Kidney epithelial cell (primary cell): ENCODE measurements at regions not wholly inside any gene's neighbourhood (a gene's known extent, or its start where the extent isn't known, plus 50 kb on each side); places are given as distances from the start of the nearest gene placed in this dataset.

Source experiments
- DNase-seq: peaks from one replicate; pipeline ENCODE4 v3.0.0-alpha.2; 2010; ENCODE audit warnings: low read depth
- H3K27me3 ChIP-seq: 2 replicates; pipeline ENCODE4 v1.6.0; 2011; ENCODE audit warnings: low read length; ENCODE audit not compliant: control insufficient read depth, insufficient read depth
- H3K36me3 ChIP-seq: 2 replicates; pipeline ENCODE4 v1.5.1; 2011; ENCODE audit warnings: low read length; ENCODE audit not compliant: control insufficient read depth, insufficient read depth
- H3K4me3 ChIP-seq: 2 replicates; pipeline ENCODE4 v1.5.1; 2011; ENCODE audit warnings: low read depth, mild to moderate bottlenecking, control low read depth, low read length
- TF ChIP-seq, protein P1 (sequence below): IDR thresholded peaks from 2 replicates; pipeline ENCODE4 v1.5.1; 2011; ENCODE audit warnings: mild to moderate bottlenecking, moderate library complexity, low read length, control low read depth, inconsistent platforms; ENCODE audit not compliant: insufficient read depth, poor library complexity, severe bottlenecking

GRCh38 chr1:189851806-189852367 lies 625.8 kb downstream of the BRINP3 start:
- Histone ChIP-seq H3K36me3 (no peaks in the 10 kb centered on the region), H3K4me3 (no peak overlapping the region), H3K27me3 (no peaks in the 10 kb centered on the region)
- peak; percentile 54 for DNase-seq
- TF ChIP-seq, protein P1, sequence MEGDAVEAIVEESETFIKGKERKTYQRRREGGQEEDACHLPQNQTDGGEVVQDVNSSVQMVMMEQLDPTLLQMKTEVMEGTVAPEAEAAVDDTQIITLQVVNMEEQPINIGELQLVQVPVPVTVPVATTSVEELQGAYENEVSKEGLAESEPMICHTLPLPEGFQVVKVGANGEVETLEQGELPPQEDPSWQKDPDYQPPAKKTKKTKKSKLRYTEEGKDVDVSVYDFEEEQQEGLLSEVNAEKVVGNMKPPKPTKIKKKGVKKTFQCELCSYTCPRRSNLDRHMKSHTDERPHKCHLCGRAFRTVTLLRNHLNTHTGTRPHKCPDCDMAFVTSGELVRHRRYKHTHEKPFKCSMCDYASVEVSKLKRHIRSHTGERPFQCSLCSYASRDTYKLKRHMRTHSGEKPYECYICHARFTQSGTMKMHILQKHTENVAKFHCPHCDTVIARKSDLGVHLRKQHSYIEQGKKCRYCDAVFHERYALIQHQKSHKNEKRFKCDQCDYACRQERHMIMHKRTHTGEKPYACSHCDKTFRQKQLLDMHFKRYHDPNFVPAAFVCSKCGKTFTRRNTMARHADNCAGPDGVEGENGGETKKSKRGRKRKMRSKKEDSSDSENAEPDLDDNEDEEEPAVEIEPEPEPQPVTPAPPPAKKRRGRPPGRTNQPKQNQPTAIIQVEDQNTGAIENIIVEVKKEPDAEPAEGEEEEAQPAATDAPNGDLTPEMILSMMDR, result no peak

- no peak overlapping the region for H3K4me3 ChIP-seq
- DNase-seq, result no peak
- TF ChIP-seq, protein P1, result peak; percentile 59
- no peaks in the 10 kb centered on the region for H3K27me3 ChIP-seq
- H3K36me3 ChIP-seq, result no peaks in the 10 kb centered on the region
These were observed 618.2 kb downstream of the BRINP3 start for GRCh38 chr1:189859385-189859977.

- no peak for DNase-seq
- Histone ChIP-seq H3K4me3 (no peak overlapping the region), H3K36me3 (no peaks in the 10 kb centered on the region), H3K27me3 (no peaks in the 10 kb centered on the region)
- TF ChIP-seq, protein P1, result no peak
These were observed 611.1 kb downstream of the BRINP3 start for GRCh38 chr1:189866606-189867005.

DNA sequence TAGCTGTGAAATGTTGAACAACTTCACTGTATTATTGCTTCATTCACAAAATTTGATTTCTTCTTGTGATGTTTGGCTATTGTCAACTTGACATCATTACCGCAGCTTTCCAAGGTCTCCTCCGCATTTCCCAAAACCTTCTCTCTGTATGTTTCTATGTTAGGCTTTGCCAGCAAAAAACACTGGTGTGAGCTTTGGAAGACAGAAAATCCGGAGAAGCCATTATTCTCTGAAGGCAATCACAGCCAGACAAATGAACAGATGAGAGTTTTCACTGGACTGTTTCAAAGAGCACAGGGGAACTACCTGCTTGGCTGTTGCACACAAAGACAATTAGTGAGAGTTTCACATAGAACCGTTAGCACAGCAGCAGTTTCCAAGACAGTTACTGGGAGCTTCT lies 609.6 kb downstream of the BRINP3 start:
- Histone ChIP-seq H3K27me3 (no peaks in the 10 kb centered on the region), H3K4me3 (no peak overlapping the region), H3K36me3 (no peaks in the 10 kb centered on the region)
- TF ChIP-seq, protein P1, result no peak
- no peak for DNase-seq

- no peaks in the 10 kb centered on the region for H3K36me3 ChIP-seq
- no peak overlapping the region for H3K4me3 ChIP-seq
- no peaks in the 10 kb centered on the region for H3K27me3 ChIP-seq
- TF ChIP-seq, protein P1, result no peak
- DNase-seq, result no peak
These were observed 602.8 kb downstream of the BRINP3 start for GRCh38 chr1:189874715-189875435.
